SKM-1 treated with dmso at 0.1 percent for 144 hours (cell line): ENCODE measurements at regions not wholly inside any gene's neighbourhood (a gene's known extent, or its start where the extent isn't known, plus 50 kb on each side); places are given as distances from the start of the nearest gene placed in this dataset.

Experiments
- DNase-seq: peaks from one replicate; lab custom pipeline; 2025; ENCODE audit not compliant: unreplicated experiment; lab: John Stamatoyannopoulos, UW

GRCh38 chr2:234438305-234438977 is 58.4 kb downstream of the ARL4C start:
- no peak for DNase-seq

GRCh38 chr2:234437642-234438304 is 59.1 kb downstream of the ARL4C start:
- DNase-seq = no peak

- DNase-seq = no peak
These were observed 60.4 kb downstream of the ARL4C start for GRCh38 chr2:234436482-234436837.

GRCh38 chr2:234435836-234436481 is 60.9 kb downstream of the ARL4C start:
- DNase-seq = no peak

- DNase-seq = no peak
These were observed 63.7 kb downstream of the ARL4C start for GRCh38 chr2:234433201-234433600.

- DNase-seq = no peak
These were observed 66.0 kb downstream of the ARL4C start for GRCh38 chr2:234430871-234431270.

GRCh38 chr2:234429265-234429664 is 67.6 kb downstream of the ARL4C start:
- DNase-seq = no peak

GRCh38 chr2:234427081-234428061 is 69.5 kb downstream of the ARL4C start:
- DNase-seq = no peak

GRCh38 chr2:234426616-234427015 is 70.3 kb downstream of the ARL4C start:
- DNase-seq = no peak

GRCh38 chr2:234425639-234426603 is 71.0 kb downstream of the ARL4C start:
- DNase-seq = no peak

- DNase-seq = no peak
These were observed 73.0 kb downstream of the ARL4C start for GRCh38 chr2:234423884-234424283.

GRCh38 chr2:234422981-234423431 is 73.9 kb downstream of the ARL4C start:
- no peak for DNase-seq

- no peak for DNase-seq
These were observed 74.6 kb downstream of the ARL4C start for GRCh38 chr2:234422273-234422732.

- DNase-seq = no peak
These were observed 76.5 kb downstream of the ARL4C start for GRCh38 chr2:234420408-234420807.

GRCh38 chr2:234419726-234420125 is 77.2 kb downstream of the ARL4C start:
- DNase-seq = no peak

GRCh38 chr2:234415706-234416105 is 81.2 kb downstream of the ARL4C start:
- no peak for DNase-seq

- DNase-seq = no peak
These were observed 82.3 kb downstream of the ARL4C start for GRCh38 chr2:234414596-234414995.

GRCh38 chr2:234412726-234413125 is 84.2 kb downstream of the ARL4C start:
- no peak for DNase-seq

- no peak for DNase-seq
These were observed 85.1 kb downstream of the ARL4C start for GRCh38 chr2:234411793-234412192.

GRCh38 chr2:234410526-234410925 is 86.4 kb downstream of the ARL4C start:
- no peak for DNase-seq
